GM23248 (cell line): ENCODE measurements at regions not wholly inside any gene's neighbourhood (a gene's known extent, or its start where the extent isn't known, plus 50 kb on each side); places are given as distances from the start of the nearest gene placed in this dataset.

Experiments used
- EZH2 ChIP-seq: fragments of 200-600 bp; sonication (generic); IDR thresholded peaks from 2 replicates; pipeline ENCODE4 v1.6.1; 2018; ENCODE audit warnings: antibody characterized with exemption, mild to moderate bottlenecking; ENCODE audit not compliant: insufficient read depth, poor library complexity, severe bottlenecking
- EZH2phosphoT487 ChIP-seq: fragments of 200-600 bp; sonication (generic); IDR thresholded peaks from 2 replicates; pipeline ENCODE4 v1.6.1; 2018; ENCODE audit warnings: antibody characterized with exemption, moderate library complexity, mild to moderate bottlenecking, low read depth; ENCODE audit not compliant: insufficient read depth

- no peak for TF ChIP-seq EZH2
- TF ChIP-seq EZH2phosphoT487, result no peak
Measured at GRCh38 chr10:124263726-124264125, 155.0 kb downstream of the OAT start.
